GM12878 (cell line): ENCODE measurements at regions not wholly inside any gene's neighbourhood (a gene's known extent, or its start where the extent isn't known, plus 50 kb on each side); places are given as distances from the start of the nearest gene placed in this dataset.

Experiments used
- BCL11A ChIP-seq: IDR thresholded peaks from 2 replicates; pipeline ENCODE4 v1.6.1; 2011; ENCODE audit warnings: low read depth, low read length
- CHD2 ChIP-seq: IDR thresholded peaks from 2 replicates; pipeline ENCODE4 v1.6.1; 2011; ENCODE audit warnings: low read depth, low read length, improper control_type of control experiment, borderline replicate concordance
- E4F1 ChIP-seq: fragments of 450-650 bp; IDR thresholded peaks from 2 replicates; pipeline ENCODE4 v1.6.1; 2018; ENCODE audit warnings: borderline replicate concordance, mild to moderate bottlenecking; ENCODE audit not compliant: partially characterized antibody
- LARP7 ChIP-seq: fragments of 450-650 bp; IDR thresholded peaks from 2 replicates; pipeline ENCODE4 v1.6.1; 2017; ENCODE audit warnings: mild to moderate bottlenecking
- NR2F1 ChIP-seq: fragments of 450-650 bp; conservative IDR thresholded peaks from 2 replicates; pipeline ENCODE4 v1.6.1; 2017; ENCODE audit warnings: mild to moderate bottlenecking
- PKNOX1 ChIP-seq: fragments of 450-650 bp; IDR thresholded peaks from 2 replicates; pipeline ENCODE4 v1.6.1; 2016; ENCODE audit warnings: mild to moderate bottlenecking
- PML ChIP-seq: IDR thresholded peaks from 2 replicates; pipeline ENCODE4 v1.6.1; 2012; ENCODE audit warnings: low read length, inconsistent platforms
- RELB ChIP-seq: fragments of 450-650 bp; IDR thresholded peaks from 2 replicates; pipeline ENCODE4 v1.6.1; 2017; ENCODE audit warnings: low read depth, mild to moderate bottlenecking, moderate library complexity
- SPI1 ChIP-seq: IDR thresholded peaks from 2 replicates; pipeline ENCODE4 v1.6.1; 2011; ENCODE audit warnings: low read depth, mild to moderate bottlenecking, low read length, moderate library complexity, borderline replicate concordance; ENCODE audit not compliant: insufficient read depth
- TCF12 ChIP-seq: IDR thresholded peaks from 2 replicates; pipeline ENCODE4 v1.6.1; 2011; ENCODE audit warnings: low read depth, mild to moderate bottlenecking, low read length
- USF1 ChIP-seq: IDR thresholded peaks from 2 replicates; pipeline ENCODE4 v1.6.1; 2011; ENCODE audit warnings: borderline replicate concordance, low read depth, mild to moderate bottlenecking, moderate library complexity, mixed read lengths, low read length; ENCODE audit not compliant: insufficient read depth; ENCODE audit errors: extremely low read length
- ZBTB4 ChIP-seq: fragments of 450-650 bp; formaldehyde crosslinking; IDR thresholded peaks from 2 replicates; pipeline ENCODE4 v1.4.0; 2022; ENCODE audit warnings: mild to moderate bottlenecking, moderate library complexity
- ZNF24 ChIP-seq: fragments of 450-650 bp; IDR thresholded peaks from 2 replicates; pipeline ENCODE4 v1.6.1; 2017; ENCODE audit warnings: antibody characterized with exemption, mild to moderate bottlenecking
- ZNF384 ChIP-seq: IDR thresholded peaks from 2 replicates; pipeline ENCODE4 v1.6.1; 2012; ENCODE audit warnings: low read depth, mild to moderate bottlenecking, low read length, improper control_type of control experiment, borderline replicate concordance
- ZZZ3 ChIP-seq: IDR thresholded peaks from 2 replicates; pipeline ENCODE4 v1.6.1; 2011; ENCODE audit warnings: low read depth; ENCODE audit not compliant: control insufficient read depth, insufficient read length

GRCh38 chr7:85890244-85890811 is 703.5 kb upstream of the SEMA3D start (continued):
- no peak for TF ChIP-seq E4F1
- TF ChIP-seq LARP7 = no peak
- TF ChIP-seq TCF12 = no peak
- no peak for TF ChIP-seq USF1
- TF ChIP-seq RELB = no peak
- no peak for TF ChIP-seq SPI1
- no peak for TF ChIP-seq ZNF384
- no peak for TF ChIP-seq ZZZ3
- no peak for TF ChIP-seq NR2F1
- no peak for TF ChIP-seq PML
- no peak for TF ChIP-seq PKNOX1
- TF ChIP-seq ZBTB4 (CRISPR knock-in tag) = no peak
- TF ChIP-seq CHD2 = no peak
- no peak for TF ChIP-seq ZNF24
- TF ChIP-seq BCL11A = no peak
